ENCODE measurements at regions not wholly inside any gene's neighbourhood (a gene's known extent, or its start where the extent isn't known, plus 50 kb on each side); places are given as distances from the start of the nearest gene placed in this dataset.
"Not testable (repeated sequence)": the region's sequence is repeated elsewhere in the genome, so short reads cannot be mapped to it uniquely, and the experiment has no call there.

- Histone ChIP-seq H3K36me3 (replicated peaks) (no peaks in the 10 kb centered on the region), H3K4me3 (no peak overlapping the region), H3K27me3 (ENCODE audit: low read depth) (peaks cover 7% of the 10 kb centered on the region; the same call in 1 of the 2 replicates), H3K9me3 (no peaks in the 10 kb centered on the region), H3K4me1 (0 out of 2 replicates have a peak, but pooled peaks cover 3% of the 10 kb centered on the region)
- DNase-seq (ENCODE audit: low spot score in 2 of 2) = peak; percentile 54 to 73
- in situ Hi-C loops (cut with MboI; ENCODE audit: low sequenced_read_pairs) = loop anchor here (25.0 kb wide), 1 partner anchor 487 kb away; the partner anchor contains the start of gene LRP10
Observed at GRCh38 chr14:22375321-22375930, 213.6 kb downstream of the DAD1 start.

GRCh38 chr14:22370084-22370847, 218.8 kb downstream of the DAD1 start:
- no peak for DNase-seq (ENCODE audit: low spot score in 2 of 2)
- Histone ChIP-seq H3K4me3 (no peak overlapping the region), H3K36me3 (replicated peaks) (no peaks in the 10 kb centered on the region), H3K4me1 (no peaks in the 10 kb centered on the region), H3K27me3 (ENCODE audit: low read depth) (no peaks in the 10 kb centered on the region), H3K9me3 (no peaks in the 10 kb centered on the region)
- in situ Hi-C loops (cut with MboI; ENCODE audit: low sequenced_read_pairs) = no loop called here

GRCh38 chr14:22358726-22359125, 230.3 kb downstream of the DAD1 start:
- in situ Hi-C loops (cut with MboI; ENCODE audit: low sequenced_read_pairs) = no loop called here
- no peak for DNase-seq (ENCODE audit: low spot score in 2 of 2)
- no peaks in the 10 kb centered on the region for H3K36me3 ChIP-seq (replicated peaks)
- H3K27me3 ChIP-seq (ENCODE audit: low read depth) = no peaks in the 10 kb centered on the region
- no peak overlapping the region for H3K4me3 ChIP-seq
- no peaks in the 10 kb centered on the region for H3K9me3 ChIP-seq
- H3K4me1 ChIP-seq = no peaks in the 10 kb centered on the region

- peak in 1 of 2 experiments; percentile 27 for DNase-seq (ENCODE audit: low spot score in 2 of 2)
- H3K36me3 ChIP-seq (replicated peaks); H3K9me3 ChIP-seq; in situ Hi-C loops (cut with MboI; ENCODE audit: low sequenced_read_pairs); H3K4me1 ChIP-seq; H3K27me3 ChIP-seq (ENCODE audit: low read depth); H3K4me3 ChIP-seq: not testable (repeated sequence)
Observed at GRCh38 chr14:22349281-22349680, 239.7 kb downstream of the DAD1 start.

GRCh38 chr14:22344673-22345072, 244.4 kb downstream of the DAD1 start:
- in situ Hi-C loops (cut with MboI; ENCODE audit: low sequenced_read_pairs) = no loop called here
- DNase-seq (ENCODE audit: low spot score in 2 of 2) = no peak
- H3K9me3 ChIP-seq = peaks cover 2% of the 10 kb centered on the region; the same call in 1 of the 2 replicates
- no peaks in the 10 kb centered on the region for H3K27me3 ChIP-seq (ENCODE audit: low read depth)
- no peaks in the 10 kb centered on the region for H3K36me3 ChIP-seq (replicated peaks)
- H3K4me1 ChIP-seq = no peaks in the 10 kb centered on the region
- H3K4me3 ChIP-seq = no peak overlapping the region

GRCh38 chr14:22344209-22344608, 244.8 kb downstream of the DAD1 start:
- H3K36me3 ChIP-seq (replicated peaks); in situ Hi-C loops (cut with MboI; ENCODE audit: low sequenced_read_pairs); H3K4me1 ChIP-seq; H3K4me3 ChIP-seq; H3K27me3 ChIP-seq (ENCODE audit: low read depth); H3K9me3 ChIP-seq; DNase-seq (ENCODE audit: low spot score in 2 of 2): not testable (repeated sequence)

- H3K4me1 ChIP-seq = no peaks in the 10 kb centered on the region
- in situ Hi-C loops (cut with MboI; ENCODE audit: low sequenced_read_pairs) = no loop called here
- no peaks in the 10 kb centered on the region for H3K36me3 ChIP-seq (replicated peaks)
- H3K9me3 ChIP-seq = peaks cover 2% of the 10 kb centered on the region; the same call in 1 of the 2 replicates
- no peak overlapping the region for H3K4me3 ChIP-seq
- DNase-seq (ENCODE audit: low spot score in 2 of 2) = no peak
- no peaks in the 10 kb centered on the region for H3K27me3 ChIP-seq (ENCODE audit: low read depth)
Observed at GRCh38 chr14:22341049-22341448, 248.0 kb downstream of the DAD1 start.

GRCh38 chr14:22338917-22339715, 249.9 kb downstream of the DAD1 start:
- Histone ChIP-seq H3K36me3 (replicated peaks) (no peaks in the 10 kb centered on the region), H3K4me1 (peaks cover 4% of the 10 kb centered on the region), H3K4me3 (no peak overlapping the region), H3K9me3 (peaks cover 2% of the 10 kb centered on the region; the same call in 1 of the 2 replicates), H3K27me3 (ENCODE audit: low read depth) (no peaks in the 10 kb centered on the region)
- DNase-seq (ENCODE audit: low spot score in 2 of 2) = no peak
- in situ Hi-C loops (cut with MboI; ENCODE audit: low sequenced_read_pairs) = no loop called here

GRCh38 chr14:22338381-22338780, 250.6 kb downstream of the DAD1 start:
- in situ Hi-C loops (cut with MboI; ENCODE audit: low sequenced_read_pairs) = no loop called here
- H3K36me3 ChIP-seq (replicated peaks) = no peaks in the 10 kb centered on the region
- no peaks in the 10 kb centered on the region for H3K27me3 ChIP-seq (ENCODE audit: low read depth)
- peaks cover 10% of the 10 kb centered on the region for H3K4me1 ChIP-seq
- no peaks in the 10 kb centered on the region for H3K9me3 ChIP-seq
- no peak for DNase-seq (ENCODE audit: low spot score in 2 of 2)
- H3K4me3 ChIP-seq = no peak overlapping the region

- no peak for DNase-seq (ENCODE audit: low spot score in 2 of 2)
- no peaks in the 10 kb centered on the region for H3K27me3 ChIP-seq (ENCODE audit: low read depth)
- no peak overlapping the region for H3K4me3 ChIP-seq
- H3K4me1 ChIP-seq = peaks cover 14% of the 10 kb centered on the region
- no peaks in the 10 kb centered on the region for H3K36me3 ChIP-seq (replicated peaks)
- in situ Hi-C loops (cut with MboI; ENCODE audit: low sequenced_read_pairs) = no loop called here
- no peaks in the 10 kb centered on the region for H3K9me3 ChIP-seq
Observed at GRCh38 chr14:22337938-22338337, 251.1 kb downstream of the DAD1 start.

GRCh38 chr14:22337521-22337920, 251.5 kb downstream of the DAD1 start:
- in situ Hi-C loops (cut with MboI; ENCODE audit: low sequenced_read_pairs) = no loop called here
- H3K27me3 ChIP-seq (ENCODE audit: low read depth) = no peaks in the 10 kb centered on the region
- H3K9me3 ChIP-seq = no peaks in the 10 kb centered on the region
- no peak overlapping the region for H3K4me3 ChIP-seq
- peaks cover 17% of the 10 kb centered on the region for H3K4me1 ChIP-seq
- no peak for DNase-seq (ENCODE audit: low spot score in 2 of 2)
- no peaks in the 10 kb centered on the region for H3K36me3 ChIP-seq (replicated peaks)

GRCh38 chr14:22336031-22336430, 253.0 kb downstream of the DAD1 start:
- DNase-seq (ENCODE audit: low spot score in 2 of 2) = no peak
- H3K9me3 ChIP-seq = no peaks in the 10 kb centered on the region
- no peak overlapping the region for H3K4me3 ChIP-seq
- H3K4me1 ChIP-seq = peaks cover 24% of the 10 kb centered on the region
- no peaks in the 10 kb centered on the region for H3K27me3 ChIP-seq (ENCODE audit: low read depth)
- H3K36me3 ChIP-seq (replicated peaks) = no peaks in the 10 kb centered on the region
- in situ Hi-C loops (cut with MboI; ENCODE audit: low sequenced_read_pairs) = no loop called here

GRCh38 chr14:22334627-22335026, 254.4 kb downstream of the DAD1 start:
- in situ Hi-C loops (cut with MboI; ENCODE audit: low sequenced_read_pairs) = no loop called here
- Histone ChIP-seq H3K27me3 (ENCODE audit: low read depth) (no peaks in the 10 kb centered on the region), H3K9me3 (0 out of 2 replicates have a peak, but pooled peaks cover 3% of the 10 kb centered on the region), H3K4me1 (peaks cover 24% of the 10 kb centered on the region), H3K36me3 (replicated peaks) (no peaks in the 10 kb centered on the region), H3K4me3 (no peak overlapping the region)
- DNase-seq (ENCODE audit: low spot score in 2 of 2) = no peak

- DNase-seq (ENCODE audit: low spot score in 2 of 2) = no peak
- Histone ChIP-seq H3K36me3 (replicated peaks) (no peaks in the 10 kb centered on the region), H3K4me1 (peaks cover 24% of the 10 kb centered on the region), H3K4me3 (no peak overlapping the region), H3K27me3 (ENCODE audit: low read depth) (no peaks in the 10 kb centered on the region), H3K9me3 (0 out of 2 replicates have a peak, but pooled peaks cover 3% of the 10 kb centered on the region)
- in situ Hi-C loops (cut with MboI; ENCODE audit: low sequenced_read_pairs) = no loop called here
Observed at GRCh38 chr14:22334275-22334577, 254.8 kb downstream of the DAD1 start.
